ENCODE measurements at regions not wholly inside any gene's neighbourhood (a gene's known extent, or its start where the extent isn't known, plus 50 kb on each side); places are given as distances from the start of the nearest gene placed in this dataset.
"Not testable (repeated sequence)": the region's sequence is repeated elsewhere in the genome, so short reads cannot be mapped to it uniquely, and the experiment has no call there.

GRCh38 chr13:86462011-86462410 lies 662.8 kb upstream of the SLITRK6 start:
- H3K4me3 ChIP-seq (ENCODE audit: low read depth, low read length), result no peak overlapping the region
- TF ChIP-seq POLR2A (IDR thresholded peaks at IDR 0.05; ENCODE audit: extremely low read depth, insufficient read length) (no peak), MAX (IDR thresholded peaks at IDR 0.05; ENCODE audit: low read depth, low read length) (no peak), CTCF (IDR thresholded peaks at IDR 0.05; ENCODE audit: low read depth, low read length) (no peak), MYC (IDR thresholded peaks at IDR 0.05; ENCODE audit: low read depth, low read length) (no peak)
- no peak for DNase-seq (ENCODE audit: low read depth)

- no peak overlapping the region for H3K4me3 ChIP-seq (ENCODE audit: low read depth, low read length)
These were observed 665.0 kb upstream of the SLITRK6 start for GRCh38 chr13:86464193-86464592.

GRCh38 chr13:86474971-86475370 lies 675.8 kb upstream of the SLITRK6 start:
- no peak overlapping the region for H3K4me3 ChIP-seq (ENCODE audit: low read depth, low read length)
- no peak for DNase-seq (ENCODE audit: low read depth)
- TF ChIP-seq CTCF (IDR thresholded peaks at IDR 0.05; ENCODE audit: low read depth, low read length), result no peak

More at GRCh38 chr13:86464193-86464592, 665.0 kb upstream of the SLITRK6 start:
- no peak for TF ChIP-seq MAX (IDR thresholded peaks at IDR 0.05; ENCODE audit: low read depth, low read length)
- TF ChIP-seq CTCF (IDR thresholded peaks at IDR 0.05; ENCODE audit: low read depth, low read length), result no peak
- TF ChIP-seq MYC (IDR thresholded peaks at IDR 0.05; ENCODE audit: low read depth, low read length), result no peak
- TF ChIP-seq POLR2A (IDR thresholded peaks at IDR 0.05; ENCODE audit: extremely low read depth, insufficient read length), result no peak
- peak; percentile 14 for DNase-seq (ENCODE audit: low read depth)

- no peak for DNase-seq (ENCODE audit: low read depth)
- no peak overlapping the region for H3K4me3 ChIP-seq (ENCODE audit: low read depth, low read length)
- TF ChIP-seq MAX (IDR thresholded peaks at IDR 0.05; ENCODE audit: low read depth, low read length), result no peak
- no peak for TF ChIP-seq MYC (IDR thresholded peaks at IDR 0.05; ENCODE audit: low read depth, low read length)
- TF ChIP-seq CTCF (IDR thresholded peaks at IDR 0.05; ENCODE audit: low read depth, low read length), result no peak
- TF ChIP-seq POLR2A (IDR thresholded peaks at IDR 0.05; ENCODE audit: extremely low read depth, insufficient read length), result no peak
These were observed 677.4 kb upstream of the SLITRK6 start for GRCh38 chr13:86476656-86477055.

- no peak for TF ChIP-seq CTCF (IDR thresholded peaks at IDR 0.05; ENCODE audit: low read depth, low read length)
- TF ChIP-seq MYC (IDR thresholded peaks at IDR 0.05; ENCODE audit: low read depth, low read length), result no peak
- TF ChIP-seq POLR2A (IDR thresholded peaks at IDR 0.05; ENCODE audit: extremely low read depth, insufficient read length), result no peak
- no peak for TF ChIP-seq MAX (IDR thresholded peaks at IDR 0.05; ENCODE audit: low read depth, low read length)
- no peak overlapping the region for H3K4me3 ChIP-seq (ENCODE audit: low read depth, low read length)
- no peak for DNase-seq (ENCODE audit: low read depth)
These were observed 687.4 kb upstream of the SLITRK6 start for GRCh38 chr13:86486582-86486981.

- no peak for DNase-seq (ENCODE audit: low read depth)
- no peak overlapping the region for H3K4me3 ChIP-seq (ENCODE audit: low read depth, low read length)
- TF ChIP-seq CTCF (IDR thresholded peaks at IDR 0.05; ENCODE audit: low read depth, low read length), result no peak
- TF ChIP-seq MAX (IDR thresholded peaks at IDR 0.05; ENCODE audit: low read depth, low read length), result no peak
- no peak for TF ChIP-seq POLR2A (IDR thresholded peaks at IDR 0.05; ENCODE audit: extremely low read depth, insufficient read length)
- no peak for TF ChIP-seq MYC (IDR thresholded peaks at IDR 0.05; ENCODE audit: low read depth, low read length)
These were observed 691.9 kb upstream of the SLITRK6 start for GRCh38 chr13:86491121-86491520.

GRCh38 chr13:86501931-86502330 lies 702.7 kb upstream of the SLITRK6 start:
- DNase-seq (ENCODE audit: low read depth); H3K4me3 ChIP-seq (ENCODE audit: low read depth, low read length): not testable (repeated sequence)
